Stomach (tissue), 8 donors: ENCODE measurements at regions not wholly inside any gene's neighbourhood (a gene's known extent, or its start where the extent isn't known, plus 50 kb on each side); places are given as distances from the start of the nearest gene placed in this dataset.

Source experiments
- DNase-seq, 2 donors: peaks; one replicate each; pipeline versions ENCODE4 v3.0.0 to v3.0.0-alpha.2; 2013 to 2019
- H3K27ac ChIP-seq, 5 donors: fragments of 200-600 bp in 4 of 5; sonication (generic) in 4 of 5; one replicate each; pipeline ENCODE4 v1.5.1; 2013 to 2019; ENCODE audit warnings: mild to moderate bottlenecking in 1 of 5, moderate library complexity in 1 of 5
- H3K27me3 ChIP-seq, 3 donors: fragments of 200-600 bp; sonication (generic); one replicate each; pipeline ENCODE4 v1.5.1; 2017 to 2019; ENCODE audit warnings: mixed run types in 1 of 3
- H3K36me3 ChIP-seq, 4 donors: fragments of 200-600 bp; sonication (generic); 1 replicate in 3 of 4; 2 replicates in 1 of 4; pipeline ENCODE4 v1.5.1; 2016 to 2019
- H3K4me1 ChIP-seq, 4 donors: fragments of 200-600 bp; sonication (generic); one replicate each; pipeline ENCODE4 v1.5.1; 2016 to 2019
- H3K4me3 ChIP-seq, 4 donors: fragments of 200-600 bp; sonication (generic) in 3 of 4; one replicate each; pipeline ENCODE4 v1.5.1; 2016 to 2019; ENCODE audit warnings: mild to moderate bottlenecking in 1 of 4
- H3K9me3 ChIP-seq, 4 donors: fragments of 200-600 bp; sonication (generic); one replicate each; pipeline ENCODE4 v1.5.1; 2016 to 2019
- EP300 ChIP-seq: sonication (generic); formaldehyde crosslinking; IDR thresholded peaks from one replicate; pipeline ENCODE4 v1.6.1; 2017; ENCODE audit warnings: antibody characterized with exemption
- POLR2A ChIP-seq, 4 donors: fragments of 450-650 bp; IDR thresholded peaks; one replicate each; pipeline ENCODE4 v1.6.1; 2016; ENCODE audit warnings: antibody characterized with exemption in 4 of 4, control low read depth in 2 of 4, mild to moderate bottlenecking in 1 of 4, moderate library complexity in 1 of 4
- POLR2AphosphoS5 ChIP-seq, 3 donors: sonication (generic); formaldehyde crosslinking; IDR thresholded peaks; one replicate each; pipeline ENCODE4 v1.6.1; 2016; ENCODE audit warnings: antibody characterized with exemption in 3 of 3
- WGBS, 5 donors: extraction: QIAGEN DNeasy Blood & Tissue Kit in 3 of 5; methylation state at CpG; one replicate each; pipeline versions ENCODE4 v1.1.5 to v1.1.7; 2013 to 2018; 5-methylcytosine and 5-hydroxymethylcytosine counted together
- intact Hi-C: fragments of 100-400 bp; cut with DNase I; formaldehyde crosslinking; loops from one replicate; pipeline ENCODE4 v1.15.1; 2023; ENCODE audit warnings: low total_unique reads
- TF ChIP-seq, protein P1 (sequence below), 7 experiments: fragments of 450-650 bp in 4 of 7; fragments of 200-600 bp in 3 of 7; sonication (generic) in 3 of 7; IDR thresholded peaks; one replicate each; pipeline ENCODE4 v1.5.1; 2016 to 2019; ENCODE audit warnings: antibody characterized with exemption in 7 of 7, control low read depth in 2 of 7, mild to moderate bottlenecking in 1 of 7
- donor health status: healthy with polysubstance abuse.
- donor health status: Bipolar disorder and iron deficiency.
- donor health status: healthy.

DNA sequence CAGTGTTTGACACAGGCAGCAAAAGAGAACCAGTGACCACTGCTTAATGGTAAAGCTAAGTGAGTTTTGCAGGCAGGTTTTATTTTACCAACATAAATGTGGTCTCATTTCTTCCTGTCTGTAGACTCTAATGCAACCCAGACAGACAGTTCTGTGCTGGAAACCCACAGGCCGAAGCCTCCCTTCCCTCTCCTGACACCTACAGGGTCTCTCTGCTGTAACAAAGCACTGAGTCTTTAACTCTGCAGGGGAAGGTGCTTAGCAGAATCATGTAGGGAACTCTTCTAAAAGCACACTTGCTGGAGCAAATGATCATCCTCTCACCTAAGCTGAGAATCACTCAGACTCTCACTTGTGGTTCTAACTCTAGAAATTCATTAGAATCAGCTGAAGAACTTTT, 200.3 kb downstream of the KBTBD8 start:
- no peak for DNase-seq
- intact Hi-C loops, result no loop called here

DNA sequence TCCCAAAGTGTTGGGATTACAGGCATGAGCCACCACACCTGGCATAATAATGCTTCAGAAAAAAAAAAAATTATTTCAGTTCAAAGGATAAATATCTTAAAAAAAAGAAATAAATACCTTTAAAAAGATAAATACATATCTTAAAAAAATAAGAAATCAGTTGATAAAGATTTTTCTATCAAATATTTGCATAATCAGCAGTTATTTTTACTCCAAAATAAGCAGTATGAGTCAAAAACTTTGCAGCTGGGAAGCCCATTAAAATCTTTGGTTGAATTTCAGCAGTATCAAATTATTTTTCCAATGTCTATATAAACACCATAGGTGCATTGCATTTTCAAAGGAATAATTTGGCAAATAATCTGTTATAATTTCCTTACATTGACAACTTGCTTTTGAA, 202.5 kb downstream of the KBTBD8 start:
- TF ChIP-seq POLR2A (IDR thresholded peaks at IDR 0.05), result no peak
- TF ChIP-seq POLR2AphosphoS5 (IDR thresholded peaks at IDR 0.05), result no peak
- TF ChIP-seq EP300, result no peak
- TF ChIP-seq, protein P1, sequence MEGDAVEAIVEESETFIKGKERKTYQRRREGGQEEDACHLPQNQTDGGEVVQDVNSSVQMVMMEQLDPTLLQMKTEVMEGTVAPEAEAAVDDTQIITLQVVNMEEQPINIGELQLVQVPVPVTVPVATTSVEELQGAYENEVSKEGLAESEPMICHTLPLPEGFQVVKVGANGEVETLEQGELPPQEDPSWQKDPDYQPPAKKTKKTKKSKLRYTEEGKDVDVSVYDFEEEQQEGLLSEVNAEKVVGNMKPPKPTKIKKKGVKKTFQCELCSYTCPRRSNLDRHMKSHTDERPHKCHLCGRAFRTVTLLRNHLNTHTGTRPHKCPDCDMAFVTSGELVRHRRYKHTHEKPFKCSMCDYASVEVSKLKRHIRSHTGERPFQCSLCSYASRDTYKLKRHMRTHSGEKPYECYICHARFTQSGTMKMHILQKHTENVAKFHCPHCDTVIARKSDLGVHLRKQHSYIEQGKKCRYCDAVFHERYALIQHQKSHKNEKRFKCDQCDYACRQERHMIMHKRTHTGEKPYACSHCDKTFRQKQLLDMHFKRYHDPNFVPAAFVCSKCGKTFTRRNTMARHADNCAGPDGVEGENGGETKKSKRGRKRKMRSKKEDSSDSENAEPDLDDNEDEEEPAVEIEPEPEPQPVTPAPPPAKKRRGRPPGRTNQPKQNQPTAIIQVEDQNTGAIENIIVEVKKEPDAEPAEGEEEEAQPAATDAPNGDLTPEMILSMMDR (IDR thresholded peaks at IDR 0.05), result no peak
- Histone ChIP-seq H3K36me3 (no peaks in the 10 kb centered on the region), H3K4me1 (no peaks in the 10 kb centered on the region), H3K27ac (no peak overlapping the region), H3K27me3 (no peaks in the 10 kb centered on the region), H3K9me3 (no peaks in the 10 kb centered on the region), H3K4me3 (no peak overlapping the region)
- no peak for DNase-seq
- intact Hi-C loops, result no loop called here

More for the DNA sequence above, 200.3 kb downstream of the KBTBD8 start:
- no peak overlapping the region for H3K4me3 ChIP-seq
- H3K36me3 ChIP-seq, result no peaks in the 10 kb centered on the region
- no peaks in the 10 kb centered on the region for H3K9me3 ChIP-seq
- H3K27me3 ChIP-seq, result no peaks in the 10 kb centered on the region
- WGBS, 5 donors, result 75 to 96% (median 88%) methylated on average over 1 of the region's 1 CpG
- H3K4me1 ChIP-seq, result no peaks in the 10 kb centered on the region
- H3K27ac ChIP-seq, result no peak overlapping the region
- no peak for TF ChIP-seq EP300
- no peak for TF ChIP-seq POLR2A (IDR thresholded peaks at IDR 0.05)
- TF ChIP-seq, protein P1 (IDR thresholded peaks at IDR 0.05), result no peak
- TF ChIP-seq POLR2AphosphoS5 (IDR thresholded peaks at IDR 0.05), result no peak

DNA sequence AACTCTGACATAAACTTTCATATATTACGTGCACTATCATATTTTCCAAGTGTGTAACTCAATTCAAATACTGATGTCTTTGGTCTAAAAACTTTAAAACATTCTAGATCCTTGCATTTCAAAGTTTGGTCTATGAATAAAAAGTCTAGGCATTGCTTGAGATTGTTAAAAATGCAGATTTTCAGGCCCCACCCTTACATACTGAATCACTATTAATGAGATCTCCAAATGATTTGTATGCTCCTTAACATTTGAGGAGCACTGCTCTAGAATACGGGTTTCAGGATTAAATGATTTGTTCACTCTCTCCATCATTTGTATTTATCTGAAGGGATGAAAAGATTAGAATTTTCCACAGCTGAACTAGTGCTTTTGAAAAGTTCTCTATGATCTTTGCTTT, 202.9 kb downstream of the KBTBD8 start:
- Histone ChIP-seq H3K36me3 (no peaks in the 10 kb centered on the region), H3K9me3 (no peaks in the 10 kb centered on the region), H3K4me3 (no peak overlapping the region), H3K4me1 (no peaks in the 10 kb centered on the region), H3K27me3 (no peaks in the 10 kb centered on the region), H3K27ac (no peak overlapping the region)
- TF ChIP-seq POLR2AphosphoS5 (IDR thresholded peaks at IDR 0.05) (no peak), EP300 (no peak), POLR2A (IDR thresholded peaks at IDR 0.05) (no peak)
- TF ChIP-seq, protein P1 (IDR thresholded peaks at IDR 0.05), result no peak
- 75 to 90% (median 88%) methylated on average over 2 of the region's 2 CpGs for WGBS, 5 donors
- intact Hi-C loops, result no loop called here
- DNase-seq, result no peak

DNA sequence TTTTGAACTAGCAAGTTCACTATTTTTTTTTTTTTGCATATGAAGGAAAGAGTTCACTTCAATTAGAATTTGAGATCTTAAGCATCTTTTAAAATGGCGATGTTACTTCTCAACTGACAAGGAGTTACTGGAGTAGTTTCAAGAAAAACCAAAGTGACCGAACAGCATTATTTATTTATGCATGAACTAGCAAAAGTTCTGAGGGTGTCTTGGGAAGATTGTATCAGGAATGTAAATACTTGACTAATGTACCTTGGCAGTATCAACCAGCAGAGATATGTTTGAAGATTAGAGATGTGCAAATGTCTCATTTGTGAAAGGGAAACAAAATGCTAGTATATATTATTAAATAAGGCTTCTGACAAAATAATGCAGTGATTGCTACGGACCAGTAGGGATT, 203.9 kb downstream of the KBTBD8 start:
- 43 to 64% (median 56%) methylated on average over 3 of the region's 3 CpGs for WGBS, 5 donors
- Histone ChIP-seq H3K9me3 (no peaks in the 10 kb centered on the region), H3K27ac (no peak overlapping the region), H3K36me3 (no peaks in the 10 kb centered on the region), H3K27me3 (no peaks in the 10 kb centered on the region), H3K4me3 (no peak overlapping the region), H3K4me1 (no peaks in the 10 kb centered on the region)
- TF ChIP-seq, protein P1 (IDR thresholded peaks at IDR 0.05), result no peak
- TF ChIP-seq POLR2AphosphoS5 (IDR thresholded peaks at IDR 0.05) (no peak), EP300 (no peak), POLR2A (IDR thresholded peaks at IDR 0.05) (no peak)
- intact Hi-C loops, result no loop called here
- DNase-seq, result no peak
